CD4-positive, alpha-beta T cell (primary cell): ENCODE measurements at regions not wholly inside any gene's neighbourhood (a gene's known extent, or its start where the extent isn't known, plus 50 kb on each side); places are given as distances from the start of the nearest gene placed in this dataset.

Experiments
- ATAC-seq: fragments of 200-7000 bp; cut with Tn5 transposase; one replicate; pipeline ENCODE4 v1.10.0; 2022; ENCODE audit warnings: mild to moderate bottlenecking; ENCODE audit not compliant: poor library complexity
- CTCF ChIA-PET: fragments of 350-600 bp; sonication (Branson Sonifier 250); formaldehyde crosslinking; loops from one replicate; lab custom pipeline; 2021; ENCODE audit warnings: antibody characterized with exemption, inconsistent platforms; lab: Charles Lee
- POLR2A ChIA-PET: fragments of 350-600 bp; sonication (Branson Sonifier 250); formaldehyde crosslinking; loops from one replicate; lab custom pipeline; 2021; ENCODE audit warnings: antibody characterized with exemption, inconsistent platforms; lab: Charles Lee
- DNase-seq, 14 experiments: peaks; one replicate each; pipeline ENCODE4 v3.0.0-alpha.2; 2013 to 2020; ENCODE audit warnings: mixed read lengths in 2 of 14
- H3K27ac ChIP-seq, 2 donors: one replicate each; pipeline versions ENCODE4 v1.5.1 to v1.7.0; 2013; ENCODE audit warnings: low read length in 2 of 2, low read depth in 1 of 2, mild to moderate bottlenecking in 1 of 2
- H3K27me3 ChIP-seq, 2 experiments: 1 replicate in 1 of 2; 2 replicates in 1 of 2; pipeline versions ENCODE4 v1.6.1 to v1.7.0; 2013; ENCODE audit warnings: low read length in 2 of 2, control low read depth in 1 of 2, mild to moderate bottlenecking in 1 of 2, moderate library complexity in 1 of 2; ENCODE audit not compliant: insufficient read depth in 2 of 2, control insufficient read depth in 1 of 2
- H3K36me3 ChIP-seq: one replicate; pipeline ENCODE4 v1.6.1; 2013; ENCODE audit warnings: low read length, control low read depth; ENCODE audit not compliant: insufficient read depth
- H3K4me1 ChIP-seq: one replicate; pipeline ENCODE4 v1.6.1; 2013; ENCODE audit warnings: low read length, control low read depth; ENCODE audit not compliant: insufficient read depth
- H3K4me3 ChIP-seq: one replicate; pipeline ENCODE4 v1.5.1; 2013; ENCODE audit warnings: mild to moderate bottlenecking, low read length, moderate library complexity
- H3K9me3 ChIP-seq, 2 experiments: 1 replicate in 1 of 2; 2 replicates in 1 of 2; pipeline versions ENCODE4 v1.6.1 to v1.7.0; 2013; ENCODE audit warnings: low read length in 2 of 2, mild to moderate bottlenecking in 2 of 2, control low read depth in 1 of 2, moderate library complexity in 1 of 2; ENCODE audit not compliant: control insufficient read depth in 1 of 2, insufficient read depth in 1 of 2
- H3K27ac Mint-ChIP-seq: one replicate; pipeline ENCODE4 v1.8.0; 2020; ENCODE audit warnings: mixed read lengths
- H3K27me3 Mint-ChIP-seq: one replicate; pipeline ENCODE4 v1.8.0; 2021; ENCODE audit warnings: mixed read lengths
- H3K36me3 Mint-ChIP-seq: one replicate; pipeline ENCODE4 v1.8.0; 2021; ENCODE audit warnings: low read depth, mixed read lengths
- H3K4me1 Mint-ChIP-seq: one replicate; pipeline ENCODE4 v1.8.0; 2021; ENCODE audit warnings: low read depth, mixed read lengths
- H3K4me3 Mint-ChIP-seq: one replicate; pipeline ENCODE4 v1.8.0; 2020; ENCODE audit warnings: mild to moderate bottlenecking, mixed read lengths
- H3K9me3 Mint-ChIP-seq: one replicate; pipeline ENCODE4 v1.8.0; 2020; ENCODE audit warnings: mixed read lengths
- intact Hi-C, 2 experiments: fragments of 100-400 bp; cut with DNase I in 1 of 2; cut with micrococcal nuclease in 1 of 2; formaldehyde crosslinking; loops; one replicate each; pipeline versions ENCODE4 v1.15.1 to v1.9.0; 2023 to 2025; cut with DNase I, micrococcal nuclease
- TF ChIP-seq, protein P1 (sequence below): fragments of 200-600 bp; IDR thresholded peaks from one replicate; pipeline ENCODE4 v1.8.0; 2022; ENCODE audit warnings: antibody characterized with exemption, mild to moderate bottlenecking

DNA sequence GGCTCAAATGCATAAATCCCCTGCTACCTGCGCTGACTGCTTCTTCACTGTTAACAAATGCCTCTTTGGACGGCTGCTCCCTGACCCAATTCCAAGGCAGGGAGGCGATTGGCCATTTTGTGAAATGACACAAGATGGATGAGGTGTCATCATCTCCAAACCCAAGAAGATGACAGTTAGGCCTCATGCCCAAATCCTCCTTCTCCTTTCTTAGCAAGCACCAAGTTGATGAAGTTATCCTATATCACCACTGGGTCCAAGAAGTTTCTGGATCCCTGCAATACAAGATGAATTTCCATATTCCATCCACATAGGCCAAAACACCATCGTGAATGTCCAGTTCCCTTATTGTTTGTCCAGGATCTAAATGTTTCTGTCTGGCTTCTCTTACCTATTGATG, 98.5 kb upstream of the RAB11FIP2 start:
- intact Hi-C loops: no loop called here
- Histone ChIP-seq H3K27me3 (peaks cover 0 to 7% of the 10 kb centered on the region in 2 experiments), H3K4me3 (no peak overlapping the region), H3K4me1 (no peaks in the 10 kb centered on the region), H3K27ac (no peak overlapping the region), H3K36me3 (no peaks in the 10 kb centered on the region), H3K9me3 (no peaks in the 10 kb centered on the region)
- no peaks in the 10 kb centered on the region for H3K36me3 Mint-ChIP-seq
- TF ChIP-seq, protein P1, sequence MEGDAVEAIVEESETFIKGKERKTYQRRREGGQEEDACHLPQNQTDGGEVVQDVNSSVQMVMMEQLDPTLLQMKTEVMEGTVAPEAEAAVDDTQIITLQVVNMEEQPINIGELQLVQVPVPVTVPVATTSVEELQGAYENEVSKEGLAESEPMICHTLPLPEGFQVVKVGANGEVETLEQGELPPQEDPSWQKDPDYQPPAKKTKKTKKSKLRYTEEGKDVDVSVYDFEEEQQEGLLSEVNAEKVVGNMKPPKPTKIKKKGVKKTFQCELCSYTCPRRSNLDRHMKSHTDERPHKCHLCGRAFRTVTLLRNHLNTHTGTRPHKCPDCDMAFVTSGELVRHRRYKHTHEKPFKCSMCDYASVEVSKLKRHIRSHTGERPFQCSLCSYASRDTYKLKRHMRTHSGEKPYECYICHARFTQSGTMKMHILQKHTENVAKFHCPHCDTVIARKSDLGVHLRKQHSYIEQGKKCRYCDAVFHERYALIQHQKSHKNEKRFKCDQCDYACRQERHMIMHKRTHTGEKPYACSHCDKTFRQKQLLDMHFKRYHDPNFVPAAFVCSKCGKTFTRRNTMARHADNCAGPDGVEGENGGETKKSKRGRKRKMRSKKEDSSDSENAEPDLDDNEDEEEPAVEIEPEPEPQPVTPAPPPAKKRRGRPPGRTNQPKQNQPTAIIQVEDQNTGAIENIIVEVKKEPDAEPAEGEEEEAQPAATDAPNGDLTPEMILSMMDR: no peak
- H3K27ac Mint-ChIP-seq: no peak overlapping the region
- H3K27me3 Mint-ChIP-seq: peaks cover 30% of the 10 kb centered on the region
- CTCF ChIA-PET: no interaction called here
- no peak overlapping the region for H3K4me3 Mint-ChIP-seq
- ATAC-seq (no peak), DNase-seq (no peak)
- H3K4me1 Mint-ChIP-seq: no peaks in the 10 kb centered on the region
- H3K9me3 Mint-ChIP-seq: peaks cover 3% of the 10 kb centered on the region
- POLR2A ChIA-PET: no interaction called here

DNA sequence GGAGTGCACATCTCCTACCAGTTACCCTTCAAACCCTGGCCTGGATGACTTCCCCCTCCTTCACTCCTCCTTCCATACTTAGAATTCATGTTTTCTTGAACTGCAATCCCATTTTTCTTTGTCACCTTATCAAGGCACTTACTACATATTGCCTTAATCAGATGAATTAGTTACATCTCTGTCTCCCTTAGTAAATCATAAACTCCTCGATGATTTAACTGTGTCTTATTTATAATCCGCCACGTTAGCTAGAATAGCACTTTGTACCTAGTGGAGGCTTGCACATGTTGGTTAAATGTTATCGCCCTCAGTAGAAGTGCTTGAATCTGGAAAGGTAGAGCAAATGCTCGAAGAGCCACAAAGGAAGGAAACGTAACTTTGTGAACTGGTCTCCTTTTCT, 94.7 kb upstream of the RAB11FIP2 start:
- Histone ChIP-seq H3K4me1 (no peaks in the 10 kb centered on the region), H3K27me3 (peaks cover 0 to 3% of the 10 kb centered on the region in 2 experiments), H3K27ac (no peak overlapping the region), H3K36me3 (no peaks in the 10 kb centered on the region), H3K4me3 (no peak overlapping the region), H3K9me3 (no peaks in the 10 kb centered on the region)
- TF ChIP-seq, protein P1: no peak
- intact Hi-C loops: no loop called here
- no peaks in the 10 kb centered on the region for H3K9me3 Mint-ChIP-seq
- POLR2A ChIA-PET: no interaction called here
- H3K4me3 Mint-ChIP-seq: no peak overlapping the region
- no peaks in the 10 kb centered on the region for H3K4me1 Mint-ChIP-seq
- ATAC-seq: no peak
- peaks cover 18% of the 10 kb centered on the region for H3K27me3 Mint-ChIP-seq
- no peak overlapping the region for H3K27ac Mint-ChIP-seq
- CTCF ChIA-PET: no interaction called here
- DNase-seq: no peak
- no peaks in the 10 kb centered on the region for H3K36me3 Mint-ChIP-seq

DNA sequence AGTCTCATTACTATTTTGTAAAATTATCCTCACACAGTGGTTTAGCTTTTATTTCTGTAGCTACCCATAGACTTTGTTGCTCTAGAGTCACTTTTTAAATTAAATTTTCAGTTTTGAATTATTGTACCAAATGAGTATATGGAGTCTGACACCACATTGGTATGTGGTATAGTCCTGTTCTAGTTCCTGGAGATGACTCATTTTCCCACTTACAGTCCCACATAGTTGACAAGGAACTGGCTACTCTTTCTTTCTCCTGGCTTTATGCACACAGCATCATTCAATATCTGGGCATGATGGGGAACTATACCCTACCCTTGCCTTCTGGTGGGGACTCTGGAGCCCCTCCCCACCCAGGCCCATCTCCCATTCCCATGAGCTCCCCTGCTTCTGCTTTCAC, 92.6 kb upstream of the RAB11FIP2 start:
- no peak for DNase-seq
- POLR2A ChIA-PET: no interaction called here
- H3K27ac ChIP-seq: no peak overlapping the region
- intact Hi-C loops: no loop called here
- no peak overlapping the region for H3K4me3 ChIP-seq
- Mint-ChIP-seq H3K4me3 (no peak overlapping the region), H3K9me3 (no peaks in the 10 kb centered on the region), H3K36me3 (no peaks in the 10 kb centered on the region), H3K27me3 (peaks cover 11% of the 10 kb centered on the region), H3K4me1 (no peaks in the 10 kb centered on the region), H3K27ac (no peak overlapping the region)
- TF ChIP-seq, protein P1: no peak
- no peaks in the 10 kb centered on the region for H3K36me3 ChIP-seq
- ATAC-seq: no peak
- no peaks in the 10 kb centered on the region for H3K4me1 ChIP-seq
- CTCF ChIA-PET: no interaction called here
- H3K9me3 ChIP-seq: no peaks in the 10 kb centered on the region
- peaks cover 0 to 3% of the 10 kb centered on the region in 2 experiments for H3K27me3 ChIP-seq
